ENCODE measurements at regions not wholly inside any gene's neighbourhood (a gene's known extent, or its start where the extent isn't known, plus 50 kb on each side); places are given as distances from the start of the nearest gene placed in this dataset.
"Not testable (repeated sequence)": the region's sequence is repeated elsewhere in the genome, so short reads cannot be mapped to it uniquely, and the experiment has no call there.

DNA sequence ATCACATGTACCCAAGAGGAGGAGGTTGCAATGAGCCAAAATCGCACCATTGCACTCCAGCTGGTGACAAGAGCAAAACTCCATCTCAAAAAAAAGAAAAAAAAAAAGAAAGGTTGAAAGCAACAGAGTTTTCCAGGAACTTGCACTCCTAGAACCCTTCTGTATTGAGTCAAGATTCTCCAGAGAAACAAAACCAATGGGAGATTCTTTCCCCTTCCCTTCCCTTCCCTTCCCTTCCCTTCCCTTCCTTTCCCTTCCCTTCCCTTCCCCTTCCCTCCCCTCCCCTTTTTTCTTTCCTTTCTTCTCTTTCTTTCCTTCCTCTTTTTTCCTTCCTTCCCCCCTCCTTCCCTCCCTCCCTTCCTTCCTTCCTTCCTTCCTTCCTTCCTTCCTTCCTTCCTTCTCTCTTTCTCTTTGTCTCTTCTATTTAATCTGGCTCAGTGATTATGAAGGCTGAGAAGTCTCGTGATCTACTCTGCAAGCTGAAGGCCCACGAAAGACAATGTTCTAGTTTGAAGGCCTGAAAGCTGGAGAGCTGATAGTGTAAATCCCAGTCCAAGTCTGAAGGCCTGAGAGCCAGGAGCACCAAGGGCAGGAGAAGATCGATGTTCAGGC is 59.6 kb upstream of the CNTLN start:
- no peak for FAIRE-seq
- no peaks in the 10 kb centered on the region for H3K27me3 ChIP-seq (ENCODE audit: control insufficient read depth, insufficient read depth, low read length)

DNA sequence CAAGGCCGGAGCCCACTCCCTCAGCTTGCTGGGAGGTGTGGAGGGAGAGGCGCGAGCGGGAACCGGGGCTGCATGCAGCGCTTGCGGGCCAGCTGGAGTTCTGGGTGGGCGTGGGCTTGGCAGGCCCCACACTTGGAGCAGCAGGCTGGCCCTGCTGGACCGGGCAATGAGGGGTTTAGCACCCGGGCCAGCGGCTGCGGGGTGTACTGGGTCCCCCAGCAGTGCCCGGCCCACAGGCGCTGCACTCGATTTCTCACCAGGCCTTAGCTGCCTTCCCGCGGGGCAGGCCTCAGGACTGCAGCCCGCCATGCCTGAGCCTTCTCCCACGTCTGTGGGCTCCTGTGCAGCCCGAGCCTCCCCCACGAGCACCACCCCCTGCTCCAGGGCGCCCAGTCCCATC is 62.3 kb upstream of the CNTLN start:
- H3K4me3 ChIP-seq (ENCODE audit: low read depth, low read length); DNase-seq (ENCODE audit: low read depth); FAIRE-seq: not testable (repeated sequence)

More for the DNA sequence above, 59.6 kb upstream of the CNTLN start:
- H3K4me3 ChIP-seq (ENCODE audit: low read depth, low read length) = no peak overlapping the region
- no peak for DNase-seq (ENCODE audit: low read depth)
- no peaks in the 10 kb centered on the region for H3K36me3 ChIP-seq (ENCODE audit: control insufficient read depth, insufficient read depth, low read length)
- TF ChIP-seq, protein P1, sequence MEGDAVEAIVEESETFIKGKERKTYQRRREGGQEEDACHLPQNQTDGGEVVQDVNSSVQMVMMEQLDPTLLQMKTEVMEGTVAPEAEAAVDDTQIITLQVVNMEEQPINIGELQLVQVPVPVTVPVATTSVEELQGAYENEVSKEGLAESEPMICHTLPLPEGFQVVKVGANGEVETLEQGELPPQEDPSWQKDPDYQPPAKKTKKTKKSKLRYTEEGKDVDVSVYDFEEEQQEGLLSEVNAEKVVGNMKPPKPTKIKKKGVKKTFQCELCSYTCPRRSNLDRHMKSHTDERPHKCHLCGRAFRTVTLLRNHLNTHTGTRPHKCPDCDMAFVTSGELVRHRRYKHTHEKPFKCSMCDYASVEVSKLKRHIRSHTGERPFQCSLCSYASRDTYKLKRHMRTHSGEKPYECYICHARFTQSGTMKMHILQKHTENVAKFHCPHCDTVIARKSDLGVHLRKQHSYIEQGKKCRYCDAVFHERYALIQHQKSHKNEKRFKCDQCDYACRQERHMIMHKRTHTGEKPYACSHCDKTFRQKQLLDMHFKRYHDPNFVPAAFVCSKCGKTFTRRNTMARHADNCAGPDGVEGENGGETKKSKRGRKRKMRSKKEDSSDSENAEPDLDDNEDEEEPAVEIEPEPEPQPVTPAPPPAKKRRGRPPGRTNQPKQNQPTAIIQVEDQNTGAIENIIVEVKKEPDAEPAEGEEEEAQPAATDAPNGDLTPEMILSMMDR (IDR thresholded peaks at IDR 0.05; ENCODE audit: insufficient read depth, low read length, severe bottlenecking) = no peak

DNA sequence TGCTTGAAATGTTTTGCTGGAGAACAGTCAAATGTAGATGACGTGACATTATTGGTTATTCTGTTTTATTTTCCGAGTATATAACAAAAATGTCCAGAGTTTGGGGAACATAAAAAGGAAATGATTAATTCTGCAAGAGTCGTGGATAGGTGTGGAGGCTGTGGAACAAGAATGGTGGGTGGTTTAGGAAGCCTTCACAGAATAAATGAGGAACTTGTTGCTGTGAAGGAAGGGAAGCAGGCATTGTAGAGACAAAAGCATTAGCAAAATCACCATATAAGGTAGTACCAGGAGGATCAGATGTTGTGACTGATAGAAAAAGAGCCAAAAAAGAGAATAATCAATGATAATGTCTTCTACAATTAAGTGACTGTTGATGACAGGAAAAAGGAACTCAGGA is 66.2 kb upstream of the CNTLN start:
- TF ChIP-seq, protein P1 (IDR thresholded peaks at IDR 0.05; ENCODE audit: insufficient read depth, low read length, severe bottlenecking) = no peak
- Histone ChIP-seq H3K4me3 (ENCODE audit: low read depth, low read length) (no peak overlapping the region), H3K36me3 (ENCODE audit: control insufficient read depth, insufficient read depth, low read length) (no peaks in the 10 kb centered on the region), H3K27me3 (ENCODE audit: control insufficient read depth, insufficient read depth, low read length) (no peaks in the 10 kb centered on the region)
- no peak for FAIRE-seq
- no peak for DNase-seq (ENCODE audit: low read depth)

More for the DNA sequence above, 62.3 kb upstream of the CNTLN start:
- H3K36me3 ChIP-seq (ENCODE audit: control insufficient read depth, insufficient read depth, low read length); H3K27me3 ChIP-seq (ENCODE audit: control insufficient read depth, insufficient read depth, low read length): not testable (repeated sequence)

DNA sequence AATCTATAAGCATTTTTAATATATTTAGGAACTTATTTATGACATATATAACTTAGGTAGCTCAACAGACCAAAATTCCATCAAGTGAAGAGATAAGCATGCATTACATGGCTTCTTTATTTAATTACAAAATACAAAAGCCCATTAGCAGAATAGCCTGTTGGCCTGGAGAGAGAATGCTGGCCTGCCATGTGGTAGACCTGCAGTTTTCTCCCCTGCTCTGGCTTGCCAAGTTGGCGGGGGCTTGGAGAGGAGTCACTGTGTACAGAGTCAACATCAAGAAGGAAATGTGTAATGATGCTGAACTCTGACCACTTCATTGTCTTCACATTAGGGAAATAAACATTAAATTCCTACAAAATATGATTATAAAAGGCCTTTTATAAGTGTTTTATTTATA is 69.8 kb upstream of the CNTLN start:
- H3K36me3 ChIP-seq (ENCODE audit: control insufficient read depth, insufficient read depth, low read length) = no peaks in the 10 kb centered on the region
- no peak for FAIRE-seq
- H3K4me3 ChIP-seq (ENCODE audit: low read depth, low read length) = no peak overlapping the region
- peak; percentile 42 for DNase-seq (ENCODE audit: low read depth)
- H3K27me3 ChIP-seq (ENCODE audit: control insufficient read depth, insufficient read depth, low read length) = no peaks in the 10 kb centered on the region
- TF ChIP-seq, protein P1 (IDR thresholded peaks at IDR 0.05; ENCODE audit: insufficient read depth, low read length, severe bottlenecking) = no peak

DNA sequence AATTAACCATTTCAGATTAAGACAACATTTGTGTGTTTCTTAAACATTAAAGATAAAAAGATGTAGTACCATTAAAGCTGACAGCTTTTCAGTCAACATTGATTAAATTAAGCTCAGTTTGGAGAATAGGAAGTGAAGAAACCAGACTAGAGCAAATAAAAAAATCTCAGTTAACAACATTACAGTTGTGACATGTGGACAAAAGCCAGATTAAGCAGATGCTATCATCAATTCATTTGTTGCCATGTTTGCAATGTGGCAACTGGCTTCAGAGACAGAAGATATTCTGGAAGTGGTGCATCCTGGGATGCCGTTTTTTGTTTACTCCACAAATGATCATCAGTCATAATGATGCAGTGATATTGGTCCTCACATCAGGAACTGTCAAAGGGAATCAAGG is 70.3 kb upstream of the CNTLN start:
- FAIRE-seq (no peak), DNase-seq (ENCODE audit: low read depth) (no peak)
- H3K27me3 ChIP-seq (ENCODE audit: control insufficient read depth, insufficient read depth, low read length) = no peaks in the 10 kb centered on the region
- no peaks in the 10 kb centered on the region for H3K36me3 ChIP-seq (ENCODE audit: control insufficient read depth, insufficient read depth, low read length)
- TF ChIP-seq, protein P1 (IDR thresholded peaks at IDR 0.05; ENCODE audit: insufficient read depth, low read length, severe bottlenecking) = no peak
- H3K4me3 ChIP-seq (ENCODE audit: low read depth, low read length) = no peak overlapping the region

DNA sequence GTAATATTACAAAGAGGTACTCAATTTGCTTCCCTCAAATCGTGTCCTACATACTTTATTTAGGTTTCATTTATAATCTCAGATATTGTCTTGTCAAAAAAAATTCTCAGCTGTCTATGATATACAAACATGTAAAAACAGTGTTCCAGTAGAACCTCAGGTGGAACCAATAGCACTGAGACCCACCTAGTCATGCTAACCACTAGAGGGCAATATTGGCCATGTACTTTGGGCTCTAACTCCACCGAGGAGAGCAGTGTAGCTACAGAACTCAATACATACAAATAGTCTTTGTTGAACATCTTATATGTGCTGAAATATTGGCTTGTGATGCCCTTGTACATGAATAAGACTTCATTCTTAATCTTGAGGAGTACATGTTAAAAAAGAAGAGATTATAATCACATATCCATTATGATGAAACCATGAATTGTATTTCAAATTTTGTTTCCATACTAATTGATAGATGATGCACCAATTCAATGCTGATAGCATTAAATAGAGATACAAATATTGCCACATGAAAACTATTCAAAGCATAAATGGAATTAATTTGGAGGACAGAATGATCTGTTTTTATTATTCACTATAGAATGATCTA is 71.2 kb upstream of the CNTLN start:
- TF ChIP-seq, protein P1 (IDR thresholded peaks at IDR 0.05; ENCODE audit: insufficient read depth, low read length, severe bottlenecking) = peak; percentile 75
- H3K36me3 ChIP-seq (ENCODE audit: control insufficient read depth, insufficient read depth, low read length) = no peaks in the 10 kb centered on the region
- H3K27me3 ChIP-seq (ENCODE audit: control insufficient read depth, insufficient read depth, low read length) = no peaks in the 10 kb centered on the region
- H3K4me3 ChIP-seq (ENCODE audit: low read depth, low read length) = no peak overlapping the region
- DNase-seq (ENCODE audit: low read depth) (peak; percentile 63), FAIRE-seq (no peak)

Data from bronchial epithelial cell (primary cell).